ENCODE measurements at regions not wholly inside any gene's neighbourhood (a gene's known extent, or its start where the extent isn't known, plus 50 kb on each side); places are given as distances from the start of the nearest gene placed in this dataset.

GRCh38 chr11:112806256-112806655 is 155.0 kb upstream of the NCAM1 start:
- TF ChIP-seq CTCF (IDR thresholded peaks at IDR 0.05): no peak
- TF ChIP-seq POLR2A (IDR thresholded peaks at IDR 0.05): no peak

Measured in testis (tissue), 2 donors.